ENCODE measurements at regions not wholly inside any gene's neighbourhood (a gene's known extent, or its start where the extent isn't known, plus 50 kb on each side); places are given as distances from the start of the nearest gene placed in this dataset.
"Not testable (repeated sequence)": the region's sequence is repeated elsewhere in the genome, so short reads cannot be mapped to it uniquely, and the experiment has no call there.

DNA sequence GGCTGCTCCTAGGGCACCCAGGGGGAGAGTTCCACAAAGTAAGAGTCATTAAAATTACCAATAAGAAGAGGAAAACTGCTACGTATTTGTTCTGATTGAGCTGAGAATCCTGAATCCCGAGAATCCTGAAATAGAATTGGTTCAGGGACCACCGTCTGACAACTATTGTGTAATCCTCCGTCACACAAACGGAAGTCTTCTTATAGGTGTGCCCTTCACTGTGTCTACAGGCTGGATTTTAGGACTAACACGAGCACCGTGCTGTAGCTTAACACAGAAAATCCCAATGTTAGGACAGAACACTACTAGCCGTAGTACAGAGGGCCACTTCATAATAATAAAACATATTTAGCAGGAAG lies 50.6 kb upstream of the RNF182 start:
- no peak for DNase-seq (ENCODE audit: low read depth in 3 of 3)

DNA sequence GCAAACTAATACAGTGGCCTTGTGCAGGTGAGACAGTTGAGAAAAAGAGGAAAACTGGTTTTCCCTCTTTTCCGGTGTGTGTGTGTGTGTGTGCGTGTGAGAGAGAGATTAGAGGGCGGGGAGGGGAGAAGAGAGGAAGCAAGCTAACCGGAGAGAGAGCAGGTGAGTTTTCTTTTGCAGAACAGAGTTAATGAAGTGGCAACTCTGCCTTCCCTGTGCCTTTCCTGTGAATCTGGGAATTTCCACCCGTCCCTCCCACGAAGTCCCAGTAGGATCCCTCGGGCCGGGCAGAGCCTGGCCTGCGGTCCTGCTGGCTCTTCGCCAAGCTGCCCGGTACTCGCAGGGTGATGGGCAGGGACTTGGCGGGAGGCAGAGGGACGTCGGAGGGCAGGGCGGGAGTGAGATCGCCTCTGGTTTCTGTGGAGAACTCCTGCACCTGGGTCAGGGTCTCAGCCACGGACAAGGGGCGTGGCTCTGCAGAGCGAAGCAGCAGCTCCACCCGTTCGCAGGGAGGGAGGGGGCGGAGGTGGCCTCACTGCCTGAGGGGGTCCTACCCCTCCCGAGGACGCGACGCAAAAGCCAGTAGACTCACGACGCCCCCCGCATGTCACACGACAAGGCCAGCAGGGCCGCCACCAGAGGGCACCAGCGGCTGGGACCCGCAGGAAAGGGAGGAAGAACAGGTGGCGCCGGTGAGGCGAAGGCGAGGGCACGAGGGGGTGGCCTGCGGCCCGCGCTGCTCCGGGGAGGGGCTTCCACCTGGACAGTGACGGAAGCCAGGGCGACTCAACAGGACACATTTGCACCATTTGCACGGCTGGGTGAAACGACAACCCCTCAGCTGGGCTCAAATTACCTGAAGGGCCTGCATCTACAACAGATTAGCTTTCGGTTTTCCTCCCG lies 51.2 kb upstream of the RNF182 start:
- DNase-seq (ENCODE audit: low read depth in 3 of 3): peak; percentile 47 to 64 (median 53)

DNA sequence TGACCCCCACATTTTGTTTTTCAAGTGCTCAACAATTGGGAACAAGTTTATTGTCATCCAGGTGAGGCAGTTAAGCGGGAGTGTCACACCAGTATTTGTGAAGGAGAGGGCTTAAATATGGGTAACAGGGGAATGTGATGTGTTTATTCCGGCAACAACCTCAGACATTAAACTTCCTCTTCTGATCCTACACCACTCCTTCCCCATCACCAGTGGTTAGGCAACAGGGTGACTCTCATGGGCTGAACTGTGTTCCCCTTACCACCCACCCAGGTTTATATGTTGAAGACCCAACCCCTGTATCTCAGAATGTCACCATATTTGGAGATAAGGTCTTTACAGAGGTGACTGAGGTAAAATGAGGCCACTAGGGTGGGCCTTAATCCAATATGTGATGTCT lies 52.1 kb upstream of the RNF182 start:
- DNase-seq (ENCODE audit: low read depth in 3 of 3): no peak

DNA sequence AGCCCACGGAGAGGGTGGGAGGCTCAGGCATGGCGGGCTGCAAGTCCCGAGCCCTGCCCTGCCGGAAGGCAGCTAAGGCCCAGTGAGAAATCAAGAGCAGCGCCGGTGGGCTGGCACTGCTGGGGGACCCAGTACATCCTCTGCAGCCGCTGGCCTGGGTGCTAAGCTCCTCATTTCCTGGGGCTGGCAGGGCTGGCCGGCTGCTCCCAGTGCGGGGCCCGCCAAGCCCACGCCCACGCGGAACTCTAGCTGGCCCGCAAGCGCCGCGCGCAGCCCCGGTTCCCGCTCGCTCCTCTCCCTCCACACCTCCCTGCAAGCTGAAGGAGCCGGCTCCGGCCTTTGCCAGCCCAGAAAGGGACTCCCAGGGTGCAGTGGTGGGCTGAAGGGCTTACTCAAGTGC lies 52.7 kb upstream of the RNF182 start:
- DNase-seq (ENCODE audit: low read depth in 3 of 3): not testable (repeated sequence)

DNA sequence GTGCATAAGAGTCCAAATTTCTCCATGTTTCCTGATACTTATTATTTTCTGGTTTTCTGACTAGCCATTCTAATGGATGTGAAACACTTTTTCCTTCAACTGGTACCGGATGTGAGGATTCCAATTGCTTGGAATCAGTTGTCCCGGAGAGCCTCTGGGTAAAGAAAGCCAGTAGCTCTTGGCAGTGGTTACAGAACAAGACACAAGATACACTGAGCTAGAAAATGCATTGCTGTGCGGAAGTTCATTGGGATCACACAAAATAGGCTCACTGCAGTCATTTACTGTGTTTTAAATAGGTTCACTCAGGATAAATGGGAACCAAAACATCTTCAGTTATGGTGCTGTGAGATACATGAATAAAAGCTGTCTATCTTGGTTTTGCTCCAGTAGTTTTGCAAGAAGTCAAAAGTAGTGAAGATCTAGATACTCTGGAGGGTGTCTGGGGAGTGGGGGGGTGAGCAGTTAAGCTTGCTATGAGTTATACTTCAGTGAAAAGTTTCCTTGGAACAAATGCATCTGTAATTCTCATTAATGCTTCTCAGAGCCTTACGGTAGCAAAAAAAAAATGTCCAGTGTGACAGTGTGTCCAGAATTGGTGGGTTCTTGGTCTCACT lies 54.4 kb upstream of the RNF182 start:
- DNase-seq (ENCODE audit: low read depth in 3 of 3): no peak

DNA sequence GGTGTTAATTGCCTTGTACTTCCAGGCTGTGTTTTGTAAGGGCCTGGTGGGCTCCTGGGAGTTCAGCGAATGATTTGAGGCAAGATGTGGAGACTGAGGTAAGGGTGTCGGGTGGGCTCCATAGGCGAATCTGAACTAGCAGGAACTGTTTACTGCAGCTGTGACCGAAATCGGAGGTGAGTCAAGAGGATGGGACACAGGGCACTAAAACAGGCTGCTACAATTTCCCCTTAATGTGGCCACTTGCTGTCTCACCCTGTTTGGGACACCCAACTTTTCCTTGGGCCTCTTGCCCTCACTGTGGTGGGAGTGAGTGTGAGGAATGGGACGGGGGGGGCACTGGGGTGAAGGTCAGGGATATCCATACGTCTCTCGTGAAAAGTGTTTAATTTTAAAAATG lies 53.9 kb upstream of the MCUR1 start:
- DNase-seq (ENCODE audit: low read depth in 3 of 3): no peak

DNA sequence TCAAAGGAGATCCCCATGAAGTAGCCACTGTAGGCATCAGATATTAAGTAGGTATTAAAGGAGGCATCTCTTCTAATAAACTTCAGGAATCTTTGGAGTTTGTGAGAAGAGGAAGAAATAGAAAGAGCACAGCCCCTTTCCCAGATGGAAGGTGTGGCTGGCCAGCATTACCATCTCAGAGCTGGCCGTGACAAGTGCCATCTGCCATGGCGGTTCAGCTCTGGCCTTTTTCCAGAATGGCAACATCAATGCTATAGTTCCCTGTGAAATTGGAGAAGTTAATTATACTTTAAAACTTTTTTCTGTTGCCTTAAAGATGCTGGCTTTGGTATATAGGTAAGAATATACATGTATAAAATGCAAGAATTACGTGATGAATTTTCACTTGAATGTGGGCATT lies 51.9 kb upstream of the MCUR1 start:
- DNase-seq (ENCODE audit: low read depth in 3 of 3): no peak

DNA sequence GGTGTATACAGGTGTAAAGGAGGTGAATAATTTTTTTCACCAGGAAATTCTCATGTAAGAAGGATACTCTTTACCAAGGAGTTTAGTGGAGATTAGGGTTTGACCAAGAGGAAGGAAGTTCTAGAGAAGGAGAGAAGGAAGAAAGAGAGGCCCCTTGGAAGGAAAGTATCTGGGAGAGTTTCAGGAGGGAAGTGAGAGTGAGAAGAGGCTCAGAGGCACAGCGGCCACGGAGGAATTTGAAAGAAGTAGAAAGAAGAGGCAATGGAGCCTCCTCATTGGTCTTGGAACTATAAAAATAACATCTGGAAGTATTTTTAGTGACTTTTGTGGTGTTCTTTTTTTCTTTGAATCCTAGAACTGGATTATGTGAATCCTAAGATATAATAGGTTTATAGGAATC lies 50.8 kb upstream of the MCUR1 start:
- DNase-seq (ENCODE audit: low read depth in 3 of 3): no peak

DNA sequence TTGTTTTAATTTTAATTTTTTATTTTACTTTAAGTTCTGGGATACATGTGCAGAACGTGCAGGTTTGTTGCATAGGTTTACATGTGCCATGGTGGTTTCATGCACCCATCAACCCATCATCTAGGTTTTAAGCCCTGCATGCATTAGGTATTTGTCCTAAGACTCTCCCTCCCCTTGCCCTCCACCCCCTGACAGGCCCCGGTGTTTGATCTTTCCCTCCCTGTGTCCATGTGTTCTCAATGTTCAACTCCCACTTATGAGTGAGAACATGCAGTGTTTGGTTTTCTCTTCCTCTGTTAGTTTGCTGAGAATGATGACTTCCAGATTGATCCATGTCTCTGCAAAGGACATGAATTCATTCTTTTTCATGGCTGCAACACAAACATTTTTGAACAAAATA lies 50.3 kb upstream of the MCUR1 start:
- not testable (repeated sequence) for DNase-seq (ENCODE audit: low read depth in 3 of 3)
